DND-41 (cell line): ENCODE measurements at regions not wholly inside any gene's neighbourhood (a gene's known extent, or its start where the extent isn't known, plus 50 kb on each side); places are given as distances from the start of the nearest gene placed in this dataset.

ENCODE experiments used
- ATAC-seq: fragments of 200-7000 bp; cut with Tn5 transposase; 3 replicates; pipeline ENCODE4 v1.9.1; 2021; ENCODE audit warnings: low read depth; ENCODE audit not compliant: insufficient read depth
- DNase-seq: peaks from one replicate; pipeline ENCODE4 v3.0.0-alpha.2; 2020
- H2AFZ ChIP-seq: 2 replicates; pipeline ENCODE4 v1.6.0; 2012; ENCODE audit warnings: low read depth, low read length
- H3K27ac ChIP-seq: 2 replicates; pipeline ENCODE4 v1.5.1; 2012; ENCODE audit warnings: low read length, inconsistent platforms
- H3K27me3 ChIP-seq: fragments of 200-600 bp; sonication (generic); 2 replicates; pipeline ENCODE4 v1.6.0; 2012; ENCODE audit warnings: low read length, mild to moderate bottlenecking, inconsistent platforms; ENCODE audit not compliant: insufficient read depth, poor library complexity
- H3K36me3 ChIP-seq: 2 replicates; pipeline ENCODE4 v1.5.1; 2012; ENCODE audit warnings: low read length, inconsistent platforms; ENCODE audit not compliant: insufficient read depth
- H3K4me1 ChIP-seq: 2 replicates; pipeline ENCODE4 v1.5.1; 2012; ENCODE audit warnings: mild to moderate bottlenecking, low read length; ENCODE audit not compliant: insufficient read depth
- H3K4me2 ChIP-seq: 2 replicates; pipeline ENCODE4 v1.6.0; 2012; ENCODE audit warnings: mild to moderate bottlenecking, moderate library complexity, low read length, inconsistent platforms; ENCODE audit not compliant: insufficient read depth
- H3K4me3 ChIP-seq, 2 experiments: fragments of 200-600 bp in 1 of 2; shearing (Covaris generic) in 1 of 2; 2 replicates each; pipeline ENCODE4 v1.5.1; 2012 to 2016; ENCODE audit warnings: inconsistent platforms in 2 of 2, low read length in 2 of 2, mild to moderate bottlenecking in 2 of 2, low read depth in 1 of 2, moderate library complexity in 1 of 2
- H3K79me2 ChIP-seq: 2 replicates; pipeline ENCODE4 v1.6.0; 2012; ENCODE audit warnings: low read length, inconsistent platforms; ENCODE audit not compliant: insufficient read depth
- H3K9ac ChIP-seq: 2 replicates; pipeline ENCODE4 v1.6.0; 2012; ENCODE audit warnings: low read depth, mild to moderate bottlenecking, inconsistent platforms, low read length, moderate library complexity
- H3K9me3 ChIP-seq: 2 replicates; pipeline ENCODE4 v1.5.1; 2012; ENCODE audit warnings: low read length, moderate library complexity, mild to moderate bottlenecking, inconsistent platforms; ENCODE audit not compliant: insufficient read depth, severe bottlenecking
- H4K20me1 ChIP-seq: 2 replicates; pipeline ENCODE4 v1.6.0; 2012; ENCODE audit warnings: low read length; ENCODE audit not compliant: insufficient read depth
- EZH2 ChIP-seq: IDR thresholded peaks from 3 replicates; pipeline ENCODE4 v1.6.1; 2012; ENCODE audit warnings: borderline replicate concordance, low read depth, mild to moderate bottlenecking, moderate library complexity, low read length, inconsistent platforms; ENCODE audit not compliant: severe bottlenecking
- TF ChIP-seq, protein P1 (sequence below): IDR thresholded peaks from 2 replicates; pipeline ENCODE4 v1.5.1; 2012; ENCODE audit warnings: borderline replicate concordance, low read length, moderate library complexity, mild to moderate bottlenecking; ENCODE audit not compliant: poor library complexity, severe bottlenecking; ENCODE audit errors: extremely low read depth

- Histone ChIP-seq H2AFZ (no peak overlapping the region), H3K4me2 (no peak overlapping the region), H3K27me3 (no peaks in the 10 kb centered on the region), H3K4me3 (no peak overlapping the region), H3K9me3 (no peaks in the 10 kb centered on the region), H4K20me1 (no peaks in the 10 kb centered on the region), H3K4me1 (no peaks in the 10 kb centered on the region), H3K79me2 (no peaks in the 10 kb centered on the region), H3K27ac (no peak overlapping the region), H3K36me3 (no peaks in the 10 kb centered on the region), H3K9ac (no peak overlapping the region)
- no peak for TF ChIP-seq EZH2
- TF ChIP-seq, protein P1, sequence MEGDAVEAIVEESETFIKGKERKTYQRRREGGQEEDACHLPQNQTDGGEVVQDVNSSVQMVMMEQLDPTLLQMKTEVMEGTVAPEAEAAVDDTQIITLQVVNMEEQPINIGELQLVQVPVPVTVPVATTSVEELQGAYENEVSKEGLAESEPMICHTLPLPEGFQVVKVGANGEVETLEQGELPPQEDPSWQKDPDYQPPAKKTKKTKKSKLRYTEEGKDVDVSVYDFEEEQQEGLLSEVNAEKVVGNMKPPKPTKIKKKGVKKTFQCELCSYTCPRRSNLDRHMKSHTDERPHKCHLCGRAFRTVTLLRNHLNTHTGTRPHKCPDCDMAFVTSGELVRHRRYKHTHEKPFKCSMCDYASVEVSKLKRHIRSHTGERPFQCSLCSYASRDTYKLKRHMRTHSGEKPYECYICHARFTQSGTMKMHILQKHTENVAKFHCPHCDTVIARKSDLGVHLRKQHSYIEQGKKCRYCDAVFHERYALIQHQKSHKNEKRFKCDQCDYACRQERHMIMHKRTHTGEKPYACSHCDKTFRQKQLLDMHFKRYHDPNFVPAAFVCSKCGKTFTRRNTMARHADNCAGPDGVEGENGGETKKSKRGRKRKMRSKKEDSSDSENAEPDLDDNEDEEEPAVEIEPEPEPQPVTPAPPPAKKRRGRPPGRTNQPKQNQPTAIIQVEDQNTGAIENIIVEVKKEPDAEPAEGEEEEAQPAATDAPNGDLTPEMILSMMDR: no peak
- ATAC-seq (no peak), DNase-seq (no peak)
Measured at GRCh38 chr5:179416114-179416822, 71.0 kb upstream of the ADAMTS2 start.

DNA sequence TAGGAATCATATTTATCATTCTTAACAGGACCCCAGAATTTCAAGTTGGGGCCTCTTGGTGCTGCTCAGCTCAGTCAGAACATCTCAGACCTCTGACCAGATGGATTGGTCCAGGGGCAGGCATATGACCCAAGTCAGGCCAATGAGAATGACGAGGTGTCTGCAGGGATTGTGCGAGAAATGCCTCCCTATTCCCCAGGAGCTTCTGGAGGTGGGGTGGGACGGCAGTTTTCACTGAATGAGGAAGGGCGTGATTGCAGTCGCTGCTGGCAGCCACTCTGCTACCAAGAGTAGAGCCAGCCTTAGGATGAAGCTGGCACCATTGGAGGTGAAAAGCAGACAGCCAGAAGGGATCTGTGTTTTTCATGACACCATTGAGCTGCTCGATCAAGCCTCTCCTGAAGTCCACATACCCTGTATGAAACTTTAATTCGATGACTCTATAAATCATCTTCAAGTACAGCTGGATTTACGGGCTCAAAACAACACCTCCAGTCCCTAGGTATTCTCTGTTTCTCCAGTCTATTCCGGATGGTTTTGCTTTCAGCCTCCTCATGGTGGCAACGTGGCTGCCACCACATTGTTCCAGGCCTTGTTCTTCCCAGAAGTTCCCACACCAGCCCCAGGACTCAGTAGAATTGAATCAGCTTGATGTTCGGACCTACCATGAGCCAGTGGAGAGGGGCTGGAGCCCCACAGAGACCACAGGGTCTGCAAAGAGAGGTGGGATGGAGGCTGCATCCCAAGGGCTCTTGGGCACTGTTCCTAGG is 70.2 kb upstream of the ADAMTS2 start:
- Histone ChIP-seq H3K4me3 (no peak overlapping the region), H3K4me1 (no peaks in the 10 kb centered on the region), H3K27me3 (no peaks in the 10 kb centered on the region), H3K79me2 (no peaks in the 10 kb centered on the region), H3K9ac (no peak overlapping the region), H3K27ac (no peak overlapping the region), H3K4me2 (no peak overlapping the region), H2AFZ (no peak overlapping the region), H3K36me3 (no peaks in the 10 kb centered on the region), H3K9me3 (no peaks in the 10 kb centered on the region), H4K20me1 (no peaks in the 10 kb centered on the region)
- DNase-seq: no peak
- no peak for TF ChIP-seq EZH2
- TF ChIP-seq, protein P1: no peak
- no peak for ATAC-seq

- no peaks in the 10 kb centered on the region for H4K20me1 ChIP-seq
- H3K79me2 ChIP-seq: no peaks in the 10 kb centered on the region
- no peaks in the 10 kb centered on the region for H3K4me1 ChIP-seq
- no peak for ATAC-seq
- H3K4me3 ChIP-seq: no peak overlapping the region
- H3K9me3 ChIP-seq: no peaks in the 10 kb centered on the region
- H3K27me3 ChIP-seq: no peaks in the 10 kb centered on the region
- H3K4me2 ChIP-seq: no peak overlapping the region
- H2AFZ ChIP-seq: no peak overlapping the region
- H3K9ac ChIP-seq: no peak overlapping the region
- H3K36me3 ChIP-seq: no peaks in the 10 kb centered on the region
- TF ChIP-seq EZH2: no peak
- TF ChIP-seq, protein P1: no peak
- H3K27ac ChIP-seq: no peak overlapping the region
- no peak for DNase-seq
Measured at GRCh38 chr5:179414459-179415261, 69.4 kb upstream of the ADAMTS2 start.
